ENCODE measurements at regions not wholly inside any gene's neighbourhood (a gene's known extent, or its start where the extent isn't known, plus 50 kb on each side); places are given as distances from the start of the nearest gene placed in this dataset.

DNA sequence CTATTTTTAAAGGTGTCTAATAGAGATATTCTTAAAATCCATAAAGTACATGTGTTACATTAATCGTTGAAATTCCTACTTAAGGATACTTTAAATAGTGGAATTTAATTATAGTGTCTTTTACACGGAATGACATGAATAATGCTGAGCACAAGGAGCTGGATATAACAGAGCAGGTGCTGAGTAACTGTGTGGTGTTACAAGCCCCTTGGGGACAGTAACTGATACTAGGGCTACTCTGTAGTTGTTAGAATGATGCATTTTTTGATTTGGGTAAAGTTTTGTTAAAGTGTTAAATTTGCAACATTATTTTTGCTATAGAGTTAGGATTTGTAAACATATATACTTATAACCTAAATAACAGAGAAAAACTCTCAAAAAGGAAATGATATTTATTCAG, 1496.1 kb downstream of the OTOL1 start:
- no peaks in the 10 kb centered on the region for H3K27me3 ChIP-seq
- intact Hi-C loops (cut with DNase I; ENCODE audit: low total_unique reads) = no loop called here
- H3K4me3 ChIP-seq = no peak overlapping the region
- no peaks in the 10 kb centered on the region for H3K36me3 ChIP-seq
- H3K9me3 ChIP-seq = peaks cover 0 to 5% (median 2%) of the 10 kb centered on the region in 3 donors
- no peak overlapping the region for H3K27ac ChIP-seq
- no peak for DNase-seq
- H3K4me1 ChIP-seq = no peaks in the 10 kb centered on the region
- TF ChIP-seq, protein P1, sequence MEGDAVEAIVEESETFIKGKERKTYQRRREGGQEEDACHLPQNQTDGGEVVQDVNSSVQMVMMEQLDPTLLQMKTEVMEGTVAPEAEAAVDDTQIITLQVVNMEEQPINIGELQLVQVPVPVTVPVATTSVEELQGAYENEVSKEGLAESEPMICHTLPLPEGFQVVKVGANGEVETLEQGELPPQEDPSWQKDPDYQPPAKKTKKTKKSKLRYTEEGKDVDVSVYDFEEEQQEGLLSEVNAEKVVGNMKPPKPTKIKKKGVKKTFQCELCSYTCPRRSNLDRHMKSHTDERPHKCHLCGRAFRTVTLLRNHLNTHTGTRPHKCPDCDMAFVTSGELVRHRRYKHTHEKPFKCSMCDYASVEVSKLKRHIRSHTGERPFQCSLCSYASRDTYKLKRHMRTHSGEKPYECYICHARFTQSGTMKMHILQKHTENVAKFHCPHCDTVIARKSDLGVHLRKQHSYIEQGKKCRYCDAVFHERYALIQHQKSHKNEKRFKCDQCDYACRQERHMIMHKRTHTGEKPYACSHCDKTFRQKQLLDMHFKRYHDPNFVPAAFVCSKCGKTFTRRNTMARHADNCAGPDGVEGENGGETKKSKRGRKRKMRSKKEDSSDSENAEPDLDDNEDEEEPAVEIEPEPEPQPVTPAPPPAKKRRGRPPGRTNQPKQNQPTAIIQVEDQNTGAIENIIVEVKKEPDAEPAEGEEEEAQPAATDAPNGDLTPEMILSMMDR (IDR thresholded peaks at IDR 0.05) = no peak

DNA sequence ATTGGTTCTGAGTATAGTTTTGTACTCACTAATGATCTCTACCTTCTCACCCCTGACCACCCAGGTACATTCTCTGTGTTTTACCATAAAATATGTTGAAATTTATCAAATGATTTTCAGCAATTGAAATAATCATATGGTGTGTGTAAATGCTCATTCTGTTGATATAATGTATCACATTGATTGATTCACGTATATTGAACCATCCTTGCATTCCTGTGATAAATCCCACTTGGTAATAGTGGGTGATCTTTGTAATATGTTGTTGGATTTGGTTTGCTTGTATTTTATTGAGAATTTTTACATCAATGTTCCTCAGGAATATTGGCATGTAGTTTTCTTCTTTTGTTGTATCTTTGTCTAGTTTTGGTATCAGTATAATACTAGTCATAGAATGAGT, 1497.6 kb downstream of the OTOL1 start:
- intact Hi-C loops (cut with DNase I; ENCODE audit: low total_unique reads) = no loop called here

DNA sequence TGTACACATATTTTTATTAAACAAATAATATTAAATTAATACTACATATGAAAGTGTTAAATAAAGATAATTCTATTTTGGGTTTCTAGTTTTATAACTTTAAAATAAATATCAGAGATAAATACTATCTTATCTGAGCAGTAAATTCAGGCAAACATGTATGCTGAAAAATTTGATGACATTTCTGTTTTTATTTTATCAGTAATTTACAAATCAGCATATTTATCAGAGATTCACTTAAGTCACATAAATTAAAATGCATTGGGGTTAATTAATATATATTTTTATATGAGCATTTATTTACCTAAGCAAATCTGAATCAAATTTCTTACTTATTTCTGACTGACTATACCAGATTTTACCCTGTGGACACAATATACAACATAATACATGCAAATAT, 1499.8 kb downstream of the OTOL1 start:
- H3K4me3 ChIP-seq = no peak overlapping the region
- intact Hi-C loops (cut with DNase I; ENCODE audit: low total_unique reads) = no loop called here
- no peaks in the 10 kb centered on the region for H3K27me3 ChIP-seq
- no peak overlapping the region for H3K27ac ChIP-seq
- peaks cover 0 to 5% (median 2%) of the 10 kb centered on the region in 3 donors for H3K9me3 ChIP-seq
- TF ChIP-seq, protein P1 (IDR thresholded peaks at IDR 0.05) = no peak
- no peaks in the 10 kb centered on the region for H3K4me1 ChIP-seq
- DNase-seq = no peak
- no peaks in the 10 kb centered on the region for H3K36me3 ChIP-seq

More for the DNA sequence above, 1497.6 kb downstream of the OTOL1 start:
- H3K4me1 ChIP-seq = no peaks in the 10 kb centered on the region
- H3K27me3 ChIP-seq = no peaks in the 10 kb centered on the region
- H3K27ac ChIP-seq = no peak overlapping the region
- H3K4me3 ChIP-seq = no peak overlapping the region
- peaks cover 0 to 5% (median 2%) of the 10 kb centered on the region in 3 donors for H3K9me3 ChIP-seq
- DNase-seq = no peak
- no peaks in the 10 kb centered on the region for H3K36me3 ChIP-seq
- TF ChIP-seq, protein P1 (IDR thresholded peaks at IDR 0.05) = no peak

DNA sequence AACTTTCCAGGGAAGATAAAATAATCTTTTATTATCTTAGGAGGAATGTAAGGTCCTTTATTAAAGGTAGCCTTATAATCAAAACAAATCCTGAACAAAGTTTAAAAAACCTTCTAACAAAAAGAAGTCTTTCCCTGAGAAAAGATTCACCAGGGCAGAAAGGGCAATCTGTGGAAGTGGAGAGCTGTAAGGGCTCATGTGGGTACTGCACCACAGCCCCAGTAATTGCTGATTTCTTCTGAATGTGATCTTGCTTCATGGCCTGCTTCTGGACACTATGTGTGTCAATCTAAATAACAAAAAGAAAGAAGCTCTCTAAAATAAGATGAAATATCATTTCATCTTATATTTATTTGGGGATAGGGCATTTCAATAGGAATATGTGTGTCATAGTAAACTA, 1501.6 kb downstream of the OTOL1 start:
- H3K36me3 ChIP-seq = no peaks in the 10 kb centered on the region
- no peak overlapping the region for H3K27ac ChIP-seq
- intact Hi-C loops (cut with DNase I; ENCODE audit: low total_unique reads) = no loop called here
- no peak for DNase-seq
- no peaks in the 10 kb centered on the region for H3K4me1 ChIP-seq
- H3K4me3 ChIP-seq = no peak overlapping the region
- H3K9me3 ChIP-seq = peaks cover 0 to 5% (median 2%) of the 10 kb centered on the region in 3 donors
- no peaks in the 10 kb centered on the region for H3K27me3 ChIP-seq
- TF ChIP-seq, protein P1 (IDR thresholded peaks at IDR 0.05) = no peak

DNA sequence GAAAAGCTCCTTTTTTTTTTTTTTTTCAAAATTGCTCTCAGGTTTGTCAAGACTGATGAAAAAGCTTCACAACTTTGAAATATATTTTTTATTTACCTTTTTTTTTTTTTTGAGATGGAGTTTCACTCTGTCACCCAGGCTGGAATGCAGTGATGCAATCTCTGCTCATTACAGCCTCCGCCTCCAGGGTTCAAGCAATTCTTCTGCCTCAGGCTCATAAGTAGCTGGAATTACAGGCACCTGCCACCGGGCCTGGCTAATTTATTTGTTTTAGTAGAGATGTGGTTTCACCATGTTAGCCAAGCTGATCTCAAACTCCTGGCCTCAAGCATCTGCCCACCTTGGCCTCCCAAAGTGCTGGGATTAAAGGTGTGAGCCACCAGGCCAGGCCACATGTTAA, 1515.0 kb downstream of the OTOL1 start:
- H3K4me3 ChIP-seq = no peak overlapping the region
- no peaks in the 10 kb centered on the region for H3K4me1 ChIP-seq
- no peak for DNase-seq
- intact Hi-C loops (cut with DNase I; ENCODE audit: low total_unique reads) = no loop called here
- no peaks in the 10 kb centered on the region for H3K27me3 ChIP-seq
- TF ChIP-seq, protein P1 (IDR thresholded peaks at IDR 0.05) = no peak
- H3K9me3 ChIP-seq = no peaks in the 10 kb centered on the region
- no peak overlapping the region for H3K27ac ChIP-seq
- H3K36me3 ChIP-seq = no peaks in the 10 kb centered on the region

DNA sequence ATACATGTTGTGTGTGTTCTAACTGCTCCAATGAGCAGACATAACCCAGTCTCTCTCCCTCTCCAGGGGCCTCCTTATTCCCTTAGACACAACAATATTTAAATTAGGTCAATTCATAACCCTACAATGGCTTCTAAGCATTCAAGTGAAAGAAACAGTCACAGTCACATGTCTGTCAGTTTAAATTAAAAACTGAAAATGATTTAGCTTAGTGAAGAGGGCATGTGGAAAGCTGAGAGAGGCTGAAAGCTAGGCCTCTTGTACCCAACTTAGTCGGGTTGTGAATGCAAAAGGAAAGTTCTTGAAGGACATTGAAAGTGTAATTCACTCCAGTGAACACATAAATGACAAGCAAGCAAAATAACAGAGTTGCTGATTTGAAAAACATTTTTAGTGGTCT, 1519.6 kb downstream of the OTOL1 start:
- Histone ChIP-seq H3K27me3 (no peaks in the 10 kb centered on the region), H3K4me1 (no peaks in the 10 kb centered on the region), H3K36me3 (no peaks in the 10 kb centered on the region), H3K9me3 (no peaks in the 10 kb centered on the region), H3K27ac (no peak overlapping the region), H3K4me3 (no peak overlapping the region)
- no peak for DNase-seq
- intact Hi-C loops (cut with DNase I; ENCODE audit: low total_unique reads) = no loop called here
- TF ChIP-seq, protein P1 (IDR thresholded peaks at IDR 0.05) = no peak

Data from tibial artery (tissue), 4 donors.